GM04503 (cell line): ENCODE measurements at regions not wholly inside any gene's neighbourhood (a gene's known extent, or its start where the extent isn't known, plus 50 kb on each side); places are given as distances from the start of the nearest gene placed in this dataset.

Experiments
- DNase-seq: peaks from one replicate; pipeline ENCODE4 v3.0.0-alpha.2; 2012; ENCODE audit warnings: low read depth

DNA sequence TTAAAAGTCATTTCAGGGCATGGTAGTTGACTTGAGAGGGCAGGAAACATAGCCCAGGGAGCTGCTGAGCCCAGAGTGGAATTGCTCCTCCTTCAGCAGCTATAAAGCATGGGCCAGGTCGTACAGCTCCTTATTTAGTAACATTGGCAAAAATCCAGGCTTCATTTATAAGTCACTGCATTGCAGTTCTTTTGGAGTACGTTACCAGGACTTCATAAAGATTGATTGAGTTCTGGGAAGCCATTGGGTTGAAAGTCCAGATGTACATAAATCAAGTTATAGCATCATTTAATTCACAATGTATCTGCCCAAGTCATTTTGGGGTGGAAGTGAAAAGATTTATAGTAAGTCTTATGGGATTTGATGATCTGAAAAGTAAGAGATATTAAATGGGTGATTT is 53.0 kb upstream of the ANKEF1 start:
- no peak for DNase-seq

DNA sequence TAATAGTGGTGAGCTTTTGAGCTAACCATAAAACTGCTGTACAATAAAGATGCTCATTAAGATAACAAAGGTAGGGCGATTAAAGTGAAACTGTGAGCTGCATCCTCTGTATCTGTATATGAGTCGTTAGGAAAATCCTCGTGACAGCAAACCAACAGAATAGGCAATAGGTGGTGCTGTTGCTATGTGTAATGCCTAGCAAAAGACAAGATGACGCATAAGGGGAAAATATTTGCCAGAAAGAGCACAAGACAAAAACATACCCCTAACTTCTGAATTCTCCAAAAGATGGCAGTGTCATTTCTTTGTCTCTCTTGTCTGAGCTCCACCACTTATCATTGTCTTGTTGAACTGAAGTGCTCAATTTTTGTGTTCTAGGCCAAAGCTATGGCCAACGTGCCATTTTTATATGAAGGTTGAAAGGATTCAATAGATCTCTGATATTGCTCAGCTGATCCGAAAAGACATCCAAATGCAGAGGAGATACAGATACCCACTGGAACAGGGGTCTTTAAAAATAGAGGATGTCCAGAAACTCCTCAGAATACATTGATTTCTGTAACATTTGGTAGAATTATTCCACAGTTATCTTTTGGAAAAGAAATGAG is 56.3 kb upstream of the ANKEF1 start:
- DNase-seq: peak; percentile 71

DNA sequence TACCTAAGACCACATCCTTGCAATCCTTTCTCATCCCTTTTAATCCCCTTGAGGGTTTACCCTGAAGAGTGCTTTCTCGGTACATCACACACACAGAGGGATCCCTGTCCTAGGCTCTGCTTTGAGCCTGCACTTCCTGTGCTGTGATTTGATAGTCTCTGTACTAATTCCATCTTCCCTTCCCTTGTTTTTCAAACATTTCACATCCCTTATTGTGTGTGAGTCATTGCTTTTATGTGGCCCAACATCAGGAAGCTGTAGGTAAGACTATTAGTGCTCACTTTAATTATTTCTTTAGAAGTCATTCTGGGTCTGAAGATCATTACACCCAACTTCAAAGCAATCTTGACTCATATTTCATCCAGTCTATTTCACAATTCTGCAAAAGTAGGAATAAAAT is 57.2 kb upstream of the ANKEF1 start:
- DNase-seq: no peak

DNA sequence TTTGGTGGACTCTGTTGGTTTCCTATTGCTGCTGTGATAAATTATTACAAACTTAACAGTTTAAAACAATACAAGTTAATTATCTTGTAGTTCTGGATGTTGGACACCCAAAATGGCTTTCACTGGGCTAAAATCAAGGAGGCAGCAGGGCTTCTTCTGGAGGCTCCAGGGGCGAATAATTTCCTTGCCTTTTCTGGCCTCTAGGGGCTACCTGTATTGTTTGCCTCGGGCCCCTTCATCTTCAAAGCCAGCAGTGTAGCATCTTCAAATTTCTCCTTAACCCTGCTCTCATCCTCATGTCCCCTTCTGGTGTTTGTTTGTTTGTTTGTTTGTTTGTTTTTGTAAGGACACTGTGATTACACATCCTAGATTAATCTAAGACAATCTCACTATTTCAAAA is 60.5 kb upstream of the ANKEF1 start:
- no peak for DNase-seq

DNA sequence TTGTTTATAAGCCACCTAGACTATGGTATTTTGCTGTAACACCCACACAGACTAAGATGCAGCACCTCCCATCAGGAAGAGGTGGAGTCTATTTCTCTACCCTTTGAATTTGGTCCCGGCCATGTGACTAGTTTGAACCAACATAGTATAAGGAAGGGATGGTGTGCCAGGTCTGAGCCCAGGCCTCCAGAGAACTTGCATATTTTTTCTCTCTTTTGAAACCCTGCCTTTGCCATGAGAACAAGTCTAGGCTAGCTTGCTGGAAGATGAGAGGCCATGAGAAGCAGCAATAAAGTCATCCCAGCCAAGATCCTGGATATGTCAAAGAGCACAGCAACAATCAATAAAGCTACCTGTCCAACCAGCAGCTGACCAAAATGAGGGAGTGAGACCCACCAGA is 63.0 kb upstream of the ANKEF1 start:
- no peak for DNase-seq

DNA sequence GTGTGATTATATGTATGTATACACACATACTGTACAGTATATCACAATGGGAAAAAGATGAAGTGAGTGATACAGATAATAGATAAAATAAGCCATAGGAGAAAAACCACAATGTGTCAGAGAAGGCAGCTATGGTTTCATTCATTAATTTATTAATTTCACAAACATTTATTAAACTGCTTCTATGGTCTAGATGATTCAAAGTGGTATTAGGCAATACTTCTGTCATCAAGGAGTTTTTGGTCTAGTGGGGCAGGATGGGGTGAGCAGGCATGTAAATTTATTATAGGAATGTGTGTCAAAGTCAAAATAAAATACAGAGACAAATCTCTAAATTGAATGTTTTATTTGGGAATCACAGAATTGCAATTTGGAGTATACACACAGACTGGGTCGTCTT is 65.2 kb upstream of the ANKEF1 start:
- DNase-seq: no peak

DNA sequence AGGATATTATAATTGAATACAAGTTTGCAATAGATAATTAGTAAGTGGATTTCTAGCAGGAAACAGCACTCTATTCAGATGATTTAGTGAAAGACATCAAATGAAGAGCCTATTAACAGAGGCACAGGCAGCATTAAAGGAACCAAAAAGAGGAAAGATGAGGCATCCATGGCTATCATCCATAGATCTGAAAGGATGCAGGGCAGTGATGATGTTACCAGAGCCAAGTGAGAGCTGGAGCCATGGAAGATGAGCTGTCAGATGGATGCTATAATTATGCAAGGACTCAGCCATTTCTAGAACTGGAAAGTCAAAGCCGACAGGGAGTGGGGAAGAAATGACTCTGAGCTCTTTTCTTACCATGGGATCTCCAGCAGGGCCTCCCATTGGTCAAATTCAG is 66.8 kb upstream of the ANKEF1 start:
- no peak for DNase-seq

DNA sequence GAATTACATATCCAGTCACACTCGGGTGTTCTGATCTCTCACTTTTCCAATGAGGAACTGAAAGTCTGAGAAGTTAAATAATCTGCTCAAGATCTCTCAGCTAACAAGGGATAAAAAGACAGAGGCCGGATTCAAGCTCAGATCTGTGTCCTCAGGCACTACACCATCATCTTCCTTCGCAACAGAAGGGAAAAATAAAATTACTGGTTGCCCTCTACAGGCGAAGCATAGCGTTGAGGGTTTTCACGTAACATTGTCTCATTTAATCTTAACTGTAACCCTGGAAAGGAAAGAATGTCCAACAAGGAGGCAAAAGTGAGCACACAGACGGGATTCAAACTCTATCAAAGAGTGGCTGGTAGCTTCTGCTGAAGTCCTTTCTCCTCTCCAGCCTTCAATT is 67.8 kb upstream of the ANKEF1 start:
- no peak for DNase-seq

DNA sequence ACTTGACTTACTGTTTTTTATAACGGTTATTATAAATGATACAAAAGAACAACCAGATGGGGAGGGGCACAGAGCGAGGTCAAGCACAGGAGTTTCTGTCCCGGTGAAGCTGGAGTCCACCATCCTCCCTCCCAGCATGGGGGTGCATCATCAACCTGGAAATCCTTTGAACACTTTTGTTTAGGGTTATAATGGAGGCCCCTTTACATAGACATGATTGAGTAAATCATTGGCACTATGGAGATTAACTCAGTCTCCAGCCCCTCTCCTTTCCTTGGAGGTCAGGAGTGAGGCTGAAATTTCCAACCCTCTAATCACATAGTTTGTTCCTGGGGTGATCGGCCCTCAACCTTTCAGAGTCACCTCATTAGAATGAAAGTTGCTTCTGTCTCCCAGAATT is 71.8 kb upstream of the ANKEF1 start:
- no peak for DNase-seq

DNA sequence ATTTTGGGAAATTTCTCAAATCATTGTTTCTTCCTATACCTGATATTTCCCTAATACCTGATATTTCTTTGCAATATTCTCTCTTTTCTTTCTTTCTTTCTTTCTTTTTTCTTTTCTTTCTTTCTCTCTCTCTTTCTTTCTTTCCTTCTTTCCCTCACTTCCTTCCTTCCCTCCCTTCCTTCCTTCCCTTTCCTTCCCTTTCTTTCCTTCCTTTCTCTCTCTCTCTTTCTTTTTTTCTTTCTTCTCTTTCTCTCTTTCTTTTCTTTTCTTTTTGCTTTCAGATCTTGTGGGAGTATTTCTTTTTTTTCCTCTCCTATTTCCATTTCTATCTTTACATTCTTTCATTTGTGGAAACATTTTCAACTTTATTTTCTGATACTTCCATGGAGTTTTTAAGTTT is 76.1 kb upstream of the ANKEF1 start:
- no peak for DNase-seq

DNA sequence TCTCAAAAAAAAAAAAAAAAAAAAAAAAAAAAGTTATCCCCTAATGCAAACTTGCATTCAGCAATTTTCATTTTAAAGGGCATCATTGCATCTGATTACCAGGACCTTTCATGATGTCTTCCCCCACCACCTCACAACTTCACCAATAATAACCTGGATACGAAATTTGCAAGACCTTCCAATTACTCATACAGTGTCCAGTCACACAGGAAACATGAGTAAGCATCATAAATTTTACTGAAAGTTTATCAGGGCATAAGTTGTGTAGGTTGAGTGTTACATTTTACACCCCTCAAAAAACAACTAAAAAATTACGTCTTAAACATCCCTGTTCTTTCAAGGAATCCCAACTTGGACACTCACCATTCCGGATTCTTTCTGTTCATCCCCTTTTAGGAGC is 79.1 kb upstream of the ANKEF1 start:
- no peak for DNase-seq

DNA sequence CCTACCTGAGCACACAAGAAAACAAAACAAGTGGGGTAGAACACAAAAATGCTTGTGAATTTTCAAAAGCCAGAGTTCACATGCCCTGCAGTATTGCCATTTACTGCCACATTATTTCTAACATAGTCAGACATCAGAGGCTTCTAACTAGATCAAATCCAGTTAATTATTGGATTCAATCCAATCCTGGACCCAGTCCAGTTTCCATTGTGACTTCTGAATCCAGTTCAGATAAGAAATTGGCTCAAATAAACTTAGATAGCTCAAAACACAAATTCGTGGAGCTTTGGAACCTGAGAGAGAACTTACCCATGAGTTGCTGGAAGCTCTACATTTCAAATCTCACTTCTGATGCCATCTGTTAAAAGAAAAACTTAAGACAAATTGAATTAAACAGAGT is 85.2 kb upstream of the ANKEF1 start:
- DNase-seq: no peak

DNA sequence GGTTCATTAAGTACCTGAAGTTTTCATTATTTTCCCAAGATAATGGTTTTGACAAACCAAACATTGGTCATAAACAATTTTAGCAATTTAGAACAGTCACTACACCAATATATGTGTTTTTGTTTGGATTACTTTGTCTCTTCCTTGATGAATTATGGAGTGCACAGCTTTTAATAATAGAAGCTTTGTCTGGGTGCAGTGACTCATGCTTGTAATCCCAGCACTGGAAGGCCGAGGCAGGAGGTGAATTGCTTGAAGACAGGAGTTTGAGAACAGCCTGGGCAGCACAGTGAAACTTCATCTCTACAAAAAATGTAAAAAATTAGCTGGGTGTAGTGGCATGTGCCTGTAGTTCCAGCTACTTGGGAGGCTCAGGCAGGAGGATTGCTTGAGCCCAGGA is 89.4 kb upstream of the ANKEF1 start:
- DNase-seq: no peak

DNA sequence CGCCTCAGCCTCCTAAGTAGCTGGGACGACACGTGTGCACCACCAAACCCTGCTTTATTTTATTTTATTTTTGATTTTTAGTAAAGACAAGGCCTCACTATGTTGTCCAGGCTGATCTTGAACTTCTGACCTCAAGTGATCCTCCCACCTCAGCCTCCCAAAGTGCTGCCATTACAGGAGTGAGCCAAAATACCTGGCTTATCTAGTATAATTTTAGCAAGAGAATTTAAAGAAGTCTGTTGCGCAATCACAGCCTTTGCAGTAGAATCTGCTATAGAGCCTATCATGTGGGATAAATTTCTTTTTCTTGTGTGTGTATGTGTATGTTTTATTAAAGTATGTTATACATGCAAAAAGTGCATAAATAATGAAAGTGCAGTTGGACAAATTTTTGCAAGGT is 92.1 kb upstream of the ANKEF1 start:
- no peak for DNase-seq

DNA sequence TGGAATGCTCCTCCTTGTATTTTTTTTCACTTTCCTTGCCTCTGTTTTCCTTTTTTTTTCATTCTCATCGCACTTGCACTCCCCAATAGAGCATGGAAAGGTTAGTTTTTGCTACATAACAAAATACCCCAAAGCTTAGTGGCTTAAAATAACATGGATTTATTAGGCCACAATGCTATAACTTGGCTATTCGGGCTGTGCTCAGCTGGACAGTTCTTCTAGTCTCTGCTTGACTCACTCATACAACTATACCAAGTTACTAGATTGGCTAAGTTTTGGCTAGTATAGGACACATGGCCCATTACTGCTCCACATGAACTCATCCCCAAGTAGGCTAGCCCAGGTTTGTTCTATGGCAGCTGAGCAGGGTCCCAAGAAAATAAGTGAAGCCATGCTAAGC is 94.5 kb upstream of the ANKEF1 start:
- DNase-seq: no peak

DNA sequence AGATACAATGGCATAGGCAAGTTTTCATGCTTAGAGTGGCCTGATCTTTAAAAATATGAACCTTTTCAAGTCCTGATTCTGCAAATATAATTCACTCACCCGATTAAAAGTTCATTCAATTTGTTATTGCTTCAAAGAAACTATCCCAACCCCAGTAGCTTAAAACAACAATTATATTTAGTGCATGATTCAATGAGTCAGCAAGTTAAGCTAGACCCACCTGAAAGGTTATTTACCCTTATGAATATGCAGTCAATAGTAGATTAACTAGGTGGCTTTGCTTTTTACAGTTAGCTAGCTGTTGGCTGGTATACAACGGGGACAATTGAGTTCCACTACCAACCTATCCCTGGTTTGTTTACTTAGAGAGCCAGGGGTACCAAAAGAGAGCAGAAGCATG is 95.6 kb upstream of the ANKEF1 start:
- no peak for DNase-seq

DNA sequence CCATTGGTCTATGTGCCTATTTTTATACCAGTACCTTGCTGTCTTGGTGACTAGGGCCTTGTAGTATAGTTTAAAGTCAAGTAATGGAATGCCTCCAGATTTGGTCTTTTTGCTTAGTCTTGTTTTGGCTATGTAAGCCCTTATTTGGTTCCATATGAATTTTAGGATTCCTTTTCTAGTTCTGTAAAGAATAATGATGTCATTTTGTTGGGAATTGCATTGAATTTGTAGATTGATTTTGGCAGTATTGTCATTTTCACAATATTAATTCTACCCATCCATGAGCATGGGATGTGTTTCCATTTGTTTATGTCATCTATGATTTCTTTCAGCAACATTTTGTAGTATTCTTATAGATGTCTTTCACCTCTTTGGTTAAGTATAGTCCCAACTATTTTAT is 96.4 kb upstream of the PAK5 start:
- no peak for DNase-seq

DNA sequence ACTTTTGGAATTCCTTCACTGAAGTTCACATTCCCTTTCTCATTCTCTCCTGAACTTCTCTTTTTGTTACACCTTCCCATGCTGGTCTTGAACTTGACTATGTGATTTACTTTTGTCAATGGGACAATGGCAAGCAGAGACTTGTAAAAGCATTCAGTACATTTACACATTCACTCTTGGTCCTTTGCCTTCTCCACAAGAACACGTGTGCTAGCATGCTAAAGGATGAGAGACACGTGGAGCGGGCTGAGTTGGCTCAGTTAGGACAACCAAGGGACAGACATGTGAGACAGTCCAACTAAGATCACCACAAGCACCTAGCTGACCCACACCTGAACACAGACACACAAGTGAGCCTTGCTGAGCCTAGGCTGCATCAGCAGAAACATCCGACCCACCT is 91.3 kb upstream of the PAK5 start:
- no peak for DNase-seq

DNA sequence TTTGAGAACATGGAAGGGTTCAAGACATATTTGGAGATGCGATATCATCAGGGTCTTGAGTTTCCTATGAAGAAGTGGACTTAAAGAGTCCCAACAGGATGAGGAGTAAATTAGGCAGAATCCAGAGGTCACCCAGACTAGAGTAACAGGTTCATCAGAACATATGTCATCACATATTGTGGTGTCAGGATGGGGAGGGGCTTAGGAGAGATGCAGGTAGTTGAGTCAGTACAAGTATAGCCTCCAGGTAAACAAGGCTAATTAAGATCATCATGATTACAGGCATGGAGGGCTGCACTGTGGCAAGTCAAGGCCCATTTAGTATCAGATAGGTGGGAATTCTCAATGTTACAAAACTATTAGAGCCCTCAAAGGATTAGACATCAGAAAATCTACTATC is 90.1 kb upstream of the PAK5 start:
- no peak for DNase-seq

DNA sequence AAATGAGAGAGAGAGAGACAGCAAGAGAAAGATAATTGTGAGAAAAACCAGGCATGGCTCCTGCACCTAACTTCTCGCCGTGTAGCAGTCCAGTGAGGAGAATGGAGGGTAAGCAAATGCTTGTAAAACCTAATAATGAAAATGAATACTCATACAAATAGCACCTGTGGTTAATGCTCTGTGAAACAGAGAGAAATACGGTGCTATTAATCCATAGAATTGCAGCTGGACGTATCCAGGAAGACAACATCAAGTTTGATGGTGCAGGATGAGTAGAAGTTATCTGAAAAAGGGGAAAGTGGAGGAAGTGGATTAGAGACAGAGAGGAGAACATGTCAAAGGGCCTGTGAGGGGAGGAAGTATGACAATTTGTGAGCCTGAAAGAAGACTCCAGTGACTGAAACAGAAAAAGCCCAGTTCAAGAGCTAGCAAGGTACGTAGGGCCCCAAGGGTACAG is 89.4 kb upstream of the PAK5 start:
- no peak for DNase-seq

DNA sequence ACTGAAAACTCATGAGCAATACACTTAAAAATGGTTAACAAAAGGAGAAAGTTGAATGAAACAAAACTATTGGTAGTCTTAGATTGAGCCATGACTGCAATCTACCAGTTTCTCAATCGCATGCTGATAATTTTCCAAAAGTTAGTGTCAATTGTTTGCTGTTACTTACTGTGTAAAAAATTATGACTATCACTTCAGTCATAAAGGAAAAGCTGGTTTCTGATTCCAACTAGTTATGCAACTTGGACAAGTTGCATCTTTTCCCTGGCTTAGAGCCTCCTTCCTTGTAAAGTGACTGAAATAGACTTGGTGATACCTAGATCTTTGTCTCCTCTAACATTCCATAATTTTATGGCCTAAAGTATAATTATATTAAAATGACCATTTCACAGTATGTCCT is 88.3 kb upstream of the PAK5 start:
- no peak for DNase-seq

DNA sequence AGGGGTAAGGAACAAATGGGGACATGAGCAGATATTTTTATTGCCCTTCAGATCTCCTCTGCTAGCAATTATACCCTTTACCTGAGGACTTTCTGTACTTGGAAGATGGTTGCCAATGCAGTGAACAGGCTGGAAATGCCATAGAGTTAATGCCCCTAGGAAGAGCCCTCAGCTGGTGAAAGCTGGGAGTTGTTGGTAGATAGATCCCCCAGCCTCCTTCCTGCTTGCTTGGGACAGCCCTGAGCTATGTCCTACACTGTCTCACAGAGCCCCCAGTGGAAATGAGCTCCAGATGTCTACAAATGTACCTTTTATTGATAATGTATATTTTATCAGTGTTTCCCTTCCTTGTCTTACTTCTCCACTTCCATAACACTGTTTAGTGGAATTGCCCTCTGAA is 87.6 kb upstream of the PAK5 start:
- no peak for DNase-seq

DNA sequence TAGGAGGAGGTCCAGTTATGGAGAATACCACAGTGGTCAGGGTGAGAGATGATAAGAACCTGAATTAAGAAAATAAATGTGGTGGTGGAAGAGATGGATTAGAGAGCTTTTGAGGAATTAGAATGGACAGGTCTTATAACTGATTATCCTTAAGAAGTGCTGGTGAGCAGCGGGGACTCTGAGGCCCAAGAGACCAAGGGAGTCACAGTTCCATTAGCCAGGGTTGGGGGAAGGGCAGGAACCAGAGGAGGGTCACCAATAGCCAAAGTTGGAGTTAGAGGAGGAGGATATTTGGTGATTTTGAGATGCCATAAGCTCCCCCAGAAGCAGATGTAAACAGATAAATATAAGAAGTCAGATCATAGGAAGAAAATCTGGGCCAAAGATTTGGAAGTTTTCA is 87.1 kb upstream of the PAK5 start:
- DNase-seq: no peak

DNA sequence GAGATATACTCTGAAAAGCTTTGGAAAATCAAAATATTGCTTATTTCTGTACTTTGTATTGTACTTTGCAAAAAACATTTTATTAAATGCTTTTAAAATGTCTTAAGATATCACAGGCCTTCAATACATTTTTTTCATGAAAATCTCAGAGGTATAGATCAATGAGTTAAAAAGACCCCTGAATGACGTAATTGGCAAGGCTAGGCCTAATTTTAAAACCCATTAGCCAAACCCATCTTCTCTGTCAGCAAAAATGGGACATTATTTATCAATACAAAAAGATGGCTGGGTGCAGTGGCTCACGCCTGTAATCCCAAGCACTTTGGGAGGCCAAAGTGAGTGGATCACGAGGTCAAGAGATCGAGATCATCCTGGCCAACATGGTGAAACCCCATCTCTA is 84.8 kb upstream of the PAK5 start:
- no peak for DNase-seq

DNA sequence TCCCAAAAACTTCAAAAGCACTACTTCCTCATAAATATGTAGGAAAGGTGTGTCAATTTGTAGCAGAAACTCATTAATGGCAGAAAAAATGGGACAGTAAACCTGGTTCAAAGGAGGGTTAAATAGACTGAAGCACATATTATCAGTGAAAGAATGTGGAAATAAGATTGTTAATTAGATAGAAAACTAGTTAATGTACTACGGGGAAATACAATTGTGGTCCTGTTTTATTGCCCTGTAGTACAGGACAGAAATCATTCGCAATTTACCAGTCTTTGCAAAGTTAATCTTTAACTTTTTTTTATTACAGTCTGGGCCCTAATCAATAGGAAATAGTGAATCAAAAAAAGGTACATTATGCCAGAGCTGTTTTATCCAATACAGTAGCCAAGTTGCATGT is 82.0 kb upstream of the PAK5 start:
- no peak for DNase-seq
